ENCODE measurements at regions not wholly inside any gene's neighbourhood (a gene's known extent, or its start where the extent isn't known, plus 50 kb on each side); places are given as distances from the start of the nearest gene placed in this dataset.

GRCh38 chr5:110019780-110020179 is 330.1 kb downstream of the MAN2A1 start:
- H3K4me1 ChIP-seq (ENCODE audit: control insufficient read depth, extremely low read depth, insufficient read depth, low read length), result no peaks in the 10 kb centered on the region
- FAIRE-seq (no peak), DNase-seq (ENCODE audit: low read depth, low spot score) (no peak)
- H3K27ac ChIP-seq (ENCODE audit: insufficient read depth, low read depth, low read length), result no peak overlapping the region
- H3K9ac ChIP-seq (replicated peaks; ENCODE audit: extremely low read depth, insufficient read depth, low read length), result no peak overlapping the region
- H3K4me3 ChIP-seq (replicated peaks in 1 of 3; ENCODE audit: insufficient read depth in 1 of 3, low read depth in 1 of 3, low read length in 3 of 3), result no peak overlapping the region
- TF ChIP-seq POLR2A (IDR thresholded peaks at IDR 0.05; ENCODE audit: low read depth, low read length), result no peak
- H3K79me2 ChIP-seq (ENCODE audit: control insufficient read depth, insufficient read depth, low read length), result no peaks in the 10 kb centered on the region
- H3K36me3 ChIP-seq (ENCODE audit: control insufficient read depth in 2 of 2, extremely low read depth in 1 of 2, insufficient read depth in 2 of 2, low read length in 2 of 2), result no peaks in the 10 kb centered on the region
- H2AFZ ChIP-seq (ENCODE audit: low read depth, low read length), result no peak overlapping the region
- dilution Hi-C loops (cut with MboI; ENCODE audit: extremely low pct_ligation_motif_present, low sequenced_read_pairs) (no loop called here), intact Hi-C loops (cut with micrococcal nuclease) (no loop called here)
- no peak overlapping the region for H3K4me2 ChIP-seq (ENCODE audit: insufficient read depth, low read length)
- no peaks in the 10 kb centered on the region for H3K9me3 ChIP-seq (replicated peaks; ENCODE audit: control insufficient read depth, insufficient read depth, low read length)
- no peaks in the 10 kb centered on the region for H3K9me1 ChIP-seq (replicated peaks; ENCODE audit: control insufficient read depth, extremely low read depth, insufficient read depth, low read length)
- no TSS peak for BruUV-seq (replicated peaks)
- no peaks in the 10 kb centered on the region for H3K27me3 ChIP-seq (ENCODE audit: control insufficient read depth in 2 of 2, insufficient read depth in 2 of 2, low read length in 2 of 2)
- CTCF ChIA-PET, result no interaction called here
- POLR2A ChIA-PET, result no interaction called here
- H4K20me1 ChIP-seq (replicated peaks; ENCODE audit: control insufficient read depth, extremely low read depth, insufficient read depth, low read length), result no peaks in the 10 kb centered on the region

- H3K79me2 ChIP-seq (ENCODE audit: control insufficient read depth, insufficient read depth, low read length), result no peaks in the 10 kb centered on the region
- no peak overlapping the region for H3K4me3 ChIP-seq (replicated peaks in 1 of 3; ENCODE audit: insufficient read depth in 1 of 3, low read depth in 1 of 3, low read length in 3 of 3)
- intact Hi-C loops (cut with micrococcal nuclease), result no loop called here
- no peaks in the 10 kb centered on the region for H3K9me3 ChIP-seq (replicated peaks; ENCODE audit: control insufficient read depth, insufficient read depth, low read length)
- H3K9ac ChIP-seq (replicated peaks; ENCODE audit: extremely low read depth, insufficient read depth, low read length), result no peak overlapping the region
- no peaks in the 10 kb centered on the region for H3K9me1 ChIP-seq (replicated peaks; ENCODE audit: control insufficient read depth, extremely low read depth, insufficient read depth, low read length)
- no peak overlapping the region for H2AFZ ChIP-seq (ENCODE audit: low read depth, low read length)
- no peaks in the 10 kb centered on the region for H3K27me3 ChIP-seq (ENCODE audit: control insufficient read depth in 2 of 2, insufficient read depth in 2 of 2, low read length in 2 of 2)
- no TSS peak for BruUV-seq (replicated peaks)
- H3K4me2 ChIP-seq (ENCODE audit: insufficient read depth, low read length), result no peak overlapping the region
- no peaks in the 10 kb centered on the region for H3K36me3 ChIP-seq (ENCODE audit: control insufficient read depth in 2 of 2, extremely low read depth in 1 of 2, insufficient read depth in 2 of 2, low read length in 2 of 2)
- DNase-seq (ENCODE audit: low read depth, low spot score) (no peak), FAIRE-seq (no peak)
- dilution Hi-C loops (cut with MboI; ENCODE audit: extremely low pct_ligation_motif_present, low sequenced_read_pairs), result no loop called here
- TF ChIP-seq GATA2 (IDR thresholded peaks at IDR 0.05; ENCODE audit: insufficient read depth, insufficient read length, low read depth, low read length) (no peak), JUN (IDR thresholded peaks at IDR 0.05; ENCODE audit: borderline replicate concordance, insufficient read depth, insufficient read length, low read depth) (no peak), MYC (IDR thresholded peaks at IDR 0.05; ENCODE audit: low read depth, low read length) (no peak), FOS (IDR thresholded peaks at IDR 0.05; ENCODE audit: borderline replicate concordance, insufficient read depth, low read length) (no peak)
- TF ChIP-seq, protein P1, sequence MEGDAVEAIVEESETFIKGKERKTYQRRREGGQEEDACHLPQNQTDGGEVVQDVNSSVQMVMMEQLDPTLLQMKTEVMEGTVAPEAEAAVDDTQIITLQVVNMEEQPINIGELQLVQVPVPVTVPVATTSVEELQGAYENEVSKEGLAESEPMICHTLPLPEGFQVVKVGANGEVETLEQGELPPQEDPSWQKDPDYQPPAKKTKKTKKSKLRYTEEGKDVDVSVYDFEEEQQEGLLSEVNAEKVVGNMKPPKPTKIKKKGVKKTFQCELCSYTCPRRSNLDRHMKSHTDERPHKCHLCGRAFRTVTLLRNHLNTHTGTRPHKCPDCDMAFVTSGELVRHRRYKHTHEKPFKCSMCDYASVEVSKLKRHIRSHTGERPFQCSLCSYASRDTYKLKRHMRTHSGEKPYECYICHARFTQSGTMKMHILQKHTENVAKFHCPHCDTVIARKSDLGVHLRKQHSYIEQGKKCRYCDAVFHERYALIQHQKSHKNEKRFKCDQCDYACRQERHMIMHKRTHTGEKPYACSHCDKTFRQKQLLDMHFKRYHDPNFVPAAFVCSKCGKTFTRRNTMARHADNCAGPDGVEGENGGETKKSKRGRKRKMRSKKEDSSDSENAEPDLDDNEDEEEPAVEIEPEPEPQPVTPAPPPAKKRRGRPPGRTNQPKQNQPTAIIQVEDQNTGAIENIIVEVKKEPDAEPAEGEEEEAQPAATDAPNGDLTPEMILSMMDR (IDR thresholded peaks at IDR 0.05; ENCODE audit: extremely low read depth in 1 of 2, insufficient read depth in 1 of 2, low read depth in 1 of 2, low read length in 2 of 2), result no peak
- TF ChIP-seq, protein P2, sequence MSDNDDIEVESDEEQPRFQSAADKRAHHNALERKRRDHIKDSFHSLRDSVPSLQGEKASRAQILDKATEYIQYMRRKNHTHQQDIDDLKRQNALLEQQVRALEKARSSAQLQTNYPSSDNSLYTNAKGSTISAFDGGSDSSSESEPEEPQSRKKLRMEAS (IDR thresholded peaks at IDR 0.05; ENCODE audit: insufficient read depth, insufficient read length), result no peak
- CTCF ChIA-PET, result no interaction called here
- no peaks in the 10 kb centered on the region for H4K20me1 ChIP-seq (replicated peaks; ENCODE audit: control insufficient read depth, extremely low read depth, insufficient read depth, low read length)
- H3K4me1 ChIP-seq (ENCODE audit: control insufficient read depth, extremely low read depth, insufficient read depth, low read length), result no peaks in the 10 kb centered on the region
- POLR2A ChIA-PET, result no interaction called here
- no peak overlapping the region for H3K27ac ChIP-seq (ENCODE audit: insufficient read depth, low read depth, low read length)
These were observed 331.5 kb downstream of the MAN2A1 start for GRCh38 chr5:110021251-110021650.

All from endothelial cell of umbilical vein (primary cell).